Endothelial cell of umbilical vein (primary cell): ENCODE measurements at regions not wholly inside any gene's neighbourhood (a gene's known extent, or its start where the extent isn't known, plus 50 kb on each side); places are given as distances from the start of the nearest gene placed in this dataset.

ENCODE experiments used
- BruUV-seq: library from RNA; stranded (reverse); fragments of 400-500 nt; replicated peaks from 2 replicates; lab custom pipeline; 2021; lab: Mats Ljungman, UMichigan
- CTCF ChIA-PET: fragments of 300-600, 350-600 bp; sonication (Branson Sonifier 250); formaldehyde crosslinking; loops from one replicate; lab custom pipeline; 2021; ENCODE audit warnings: antibody characterized with exemption, inconsistent platforms; lab: Charles Lee
- POLR2A ChIA-PET: fragments of 300-600, 350-600 bp; sonication (Branson Sonifier 250); formaldehyde crosslinking; loops from one replicate; lab custom pipeline; 2021; ENCODE audit warnings: antibody characterized with exemption, inconsistent platforms; lab: Charles Lee
- DNase-seq: peaks from one replicate; pipeline ENCODE4 v3.0.0-alpha.2; 2011; ENCODE audit warnings: low read depth, low spot score
- FAIRE-seq: peaks from 2 replicates; lab custom pipeline; 2011; peaks lifted over from hg19 to GRCh38; lab: Jason Lieb, UNC
- H2AFZ ChIP-seq: 2 replicates; pipeline ENCODE4 v1.6.0; 2012; ENCODE audit warnings: low read depth, low read length, control low read depth, inconsistent platforms
- H3K27ac ChIP-seq: 2 replicates; pipeline ENCODE4 v1.5.1; 2011; ENCODE audit warnings: low read depth, mild to moderate bottlenecking, control low read depth, low read length, moderate library complexity; ENCODE audit not compliant: insufficient read depth
- H3K27me3 ChIP-seq, 2 experiments: 2 replicates each; pipeline versions ENCODE4 v1.6.0 to v1.6.1; 2011; ENCODE audit warnings: low read length in 2 of 2, mixed read lengths in 1 of 2; ENCODE audit not compliant: control insufficient read depth in 2 of 2, insufficient read depth in 2 of 2
- H3K36me3 ChIP-seq, 2 experiments: 2 replicates in 1 of 2; 3 replicates in 1 of 2; pipeline ENCODE4 v1.5.1; 2011; ENCODE audit warnings: low read length in 2 of 2, mild to moderate bottlenecking in 1 of 2, moderate library complexity in 1 of 2; ENCODE audit not compliant: control insufficient read depth in 2 of 2, insufficient read depth in 2 of 2; ENCODE audit errors: extremely low read depth in 1 of 2
- H3K4me1 ChIP-seq: 3 replicates; pipeline ENCODE4 v1.5.1; 2011; ENCODE audit warnings: mild to moderate bottlenecking, low read length; ENCODE audit not compliant: control insufficient read depth, insufficient read depth; ENCODE audit errors: extremely low read depth
- H3K4me2 ChIP-seq: 2 replicates; pipeline ENCODE4 v1.6.1; 2011; ENCODE audit warnings: low read length, control low read depth, mixed read lengths; ENCODE audit not compliant: insufficient read depth
- H3K4me3 ChIP-seq, 3 experiments: fragments of 200-600 bp in 1 of 3; sonication (generic), shearing (Covaris generic) in 1 of 3; replicated peaks in 1 of 3; 2 replicates each; pipeline ENCODE4 v1.5.1; 2011 to 2016; ENCODE audit warnings: control low read depth in 3 of 3, low read length in 3 of 3, mild to moderate bottlenecking in 2 of 3, inconsistent platforms in 1 of 3, low read depth in 1 of 3, moderate library complexity in 1 of 3; ENCODE audit not compliant: insufficient read depth in 1 of 3
- H3K79me2 ChIP-seq: 2 replicates; pipeline ENCODE4 v1.6.0; 2012; ENCODE audit warnings: low read length, inconsistent platforms; ENCODE audit not compliant: control insufficient read depth, insufficient read depth
- H3K9ac ChIP-seq: replicated peaks from 2 replicates; pipeline ENCODE3; 2011; ENCODE audit warnings: low read length, control low read depth; ENCODE audit not compliant: insufficient read depth; ENCODE audit errors: extremely low read depth
- H3K9me1 ChIP-seq: replicated peaks from 3 replicates; pipeline ENCODE4 v1.6.0; 2011; ENCODE audit warnings: mild to moderate bottlenecking, low read length; ENCODE audit not compliant: control insufficient read depth, insufficient read depth; ENCODE audit errors: extremely low read depth
- H3K9me3 ChIP-seq: replicated peaks from 2 replicates; pipeline ENCODE4 v1.5.1; 2012; ENCODE audit warnings: low read length, inconsistent platforms; ENCODE audit not compliant: control insufficient read depth, insufficient read depth
- H4K20me1 ChIP-seq: replicated peaks from 2 replicates; pipeline ENCODE3; 2011; ENCODE audit warnings: mild to moderate bottlenecking, low read length; ENCODE audit not compliant: control insufficient read depth, insufficient read depth; ENCODE audit errors: extremely low read depth
- CTCF ChIP-seq, 2 donors: IDR thresholded peaks; 1 replicate in 1 of 2; 2 replicates in 1 of 2; pipeline ENCODE4 v1.5.1; 2011; ENCODE audit warnings: low read length in 2 of 2, mild to moderate bottlenecking in 2 of 2, moderate library complexity in 2 of 2, control low read depth in 1 of 2, inconsistent platforms in 1 of 2, low read depth in 1 of 2; ENCODE audit not compliant: insufficient read depth in 1 of 2; ENCODE audit errors: extremely low read depth in 1 of 2
- EZH2 ChIP-seq: IDR thresholded peaks from 2 replicates; pipeline ENCODE4 v1.6.1; 2012; ENCODE audit warnings: borderline replicate concordance, low read depth, mild to moderate bottlenecking, moderate library complexity, low read length, inconsistent platforms; ENCODE audit not compliant: severe bottlenecking
- FOS ChIP-seq: IDR thresholded peaks from 2 replicates; pipeline ENCODE4 v1.6.1; 2011; ENCODE audit warnings: mild to moderate bottlenecking, low read length, moderate library complexity, borderline replicate concordance; ENCODE audit not compliant: insufficient read depth
- GATA2 ChIP-seq: IDR thresholded peaks from 2 replicates; pipeline ENCODE4 v1.7.0; 2011; ENCODE audit warnings: low read depth, mild to moderate bottlenecking, moderate library complexity, mixed read lengths, low read length; ENCODE audit not compliant: insufficient read length, insufficient read depth
- JUN ChIP-seq: IDR thresholded peaks from 2 replicates; pipeline ENCODE4 v1.6.1; 2011; ENCODE audit warnings: borderline replicate concordance, low read depth; ENCODE audit not compliant: insufficient read length, insufficient read depth
- MAX ChIP-seq: IDR thresholded peaks from 2 replicates; pipeline ENCODE4 v1.6.1; 2011; ENCODE audit not compliant: insufficient read depth, insufficient read length
- MYC ChIP-seq: IDR thresholded peaks from one replicate; pipeline ENCODE4 v1.6.1; 2011; ENCODE audit warnings: mild to moderate bottlenecking, low read depth, low read length
- POLR2A ChIP-seq: IDR thresholded peaks from 2 replicates; pipeline ENCODE4 v1.6.1; 2012; ENCODE audit warnings: low read depth, mild to moderate bottlenecking, control low read depth, low read length
- POLR2AphosphoS5 ChIP-seq: IDR thresholded peaks from 2 replicates; pipeline ENCODE4 v1.6.1; 2012; ENCODE audit warnings: low read depth, mild to moderate bottlenecking, control low read depth, low read length, moderate library complexity; ENCODE audit not compliant: insufficient read depth
- dilution Hi-C: fragments of 300-500 bp; cut with MboI; formaldehyde crosslinking; loops from one replicate; pipeline ENCODE4 v1.15.0; 2019; ENCODE audit warnings: low sequenced_read_pairs; ENCODE audit not compliant: extremely low pct_ligation_motif_present
- intact Hi-C: fragments of 100-400 bp; cut with micrococcal nuclease; formaldehyde crosslinking; loops from one replicate; pipeline ENCODE4 v1.10.0; 2022

- BruUV-seq = no TSS peak
- H3K27me3 ChIP-seq = peaks cover 0 to 2% of the 10 kb centered on the region in 2 experiments
- no peaks in the 10 kb centered on the region for H3K9me3 ChIP-seq
- H3K27ac ChIP-seq = no peak overlapping the region
- H3K4me1 ChIP-seq = no peaks in the 10 kb centered on the region
- H3K36me3 ChIP-seq = no peaks in the 10 kb centered on the region
- POLR2A ChIA-PET = no interaction called here
- no peak overlapping the region for H3K4me3 ChIP-seq
- no peak overlapping the region for H2AFZ ChIP-seq
- H3K4me2 ChIP-seq = no peak overlapping the region
- H3K9ac ChIP-seq = no peak overlapping the region
- FAIRE-seq (no peak), DNase-seq (no peak)
- CTCF ChIA-PET = interaction anchor here (1.0 to 1.7 kb wide), 4 partner anchors 9 to 55 kb away, joined by 3 to 7 read pairs (median 4); no protein-coding TSS in a partner anchor
- H3K9me1 ChIP-seq = no peaks in the 10 kb centered on the region
- dilution Hi-C loops = no loop called here
- TF ChIP-seq MYC (no peak), CTCF (IDR thresholded peaks at IDR 0.05; ENCODE audit: extremely low read depth in 1 of 2, insufficient read depth in 1 of 2, low read depth in 1 of 2, low read length in 2 of 2) (no peak), POLR2A (no peak), EZH2 (no peak), GATA2 (no peak), POLR2AphosphoS5 (no peak), MAX (no peak), JUN (no peak), FOS (no peak)
- no peaks in the 10 kb centered on the region for H3K79me2 ChIP-seq
- intact Hi-C loops = no loop called here
- H4K20me1 ChIP-seq = no peaks in the 10 kb centered on the region
Measured at GRCh38 chr11:116413301-116414242, 359.2 kb downstream of the BUD13 start.
